Upper lobe of right lung (tissue), 1 donor: ENCODE measurements at regions not wholly inside any gene's neighbourhood (a gene's known extent, or its start where the extent isn't known, plus 50 kb on each side); places are given as distances from the start of the nearest gene placed in this dataset.

Experiments used
- ATAC-seq: fragments of 200-7000 bp; cut with Tn5 transposase; one replicate; pipeline ENCODE4 v1.9.1; 2020; ENCODE audit warnings: mild to moderate bottlenecking, moderate library complexity
- DNase-seq: peaks from one replicate; pipeline ENCODE4 v3.0.0-alpha.2; 2020
- H3K27ac ChIP-seq: fragments of 200-600 bp; one replicate; pipeline ENCODE4 v1.8.0; 2022
- H3K27me3 ChIP-seq: fragments of 200-600 bp; one replicate; pipeline ENCODE4 v1.8.0; 2022; ENCODE audit warnings: mild to moderate bottlenecking
- H3K36me3 ChIP-seq: fragments of 200-600 bp; one replicate; pipeline ENCODE4 v1.8.0; 2022
- H3K4me1 ChIP-seq: fragments of 200-600 bp; one replicate; pipeline ENCODE4 v1.8.0; 2022
- H3K4me3 ChIP-seq: fragments of 200-600 bp; one replicate; pipeline ENCODE4 v1.8.0; 2022; ENCODE audit warnings: mild to moderate bottlenecking
- H3K9me3 ChIP-seq: fragments of 200-600 bp; one replicate; pipeline ENCODE4 v1.8.0; 2022
- CTCF ChIP-seq: fragments of 200-600 bp; IDR thresholded peaks from one replicate; pipeline ENCODE4 v1.8.0; 2022; ENCODE audit warnings: antibody characterized with exemption
- intact Hi-C: fragments of 100-400 bp; cut with DNase I; formaldehyde crosslinking; loops from one replicate; pipeline ENCODE4 v1.11.0; 2022
- donor health status: DM: no; HTN: yes; CAD: no; lungs with severe emphysema.

- Histone ChIP-seq H3K4me3 (no peak overlapping the region), H3K27me3 (no peaks in the 10 kb centered on the region), H3K27ac (no peak overlapping the region), H3K36me3 (no peaks in the 10 kb centered on the region), H3K4me1 (no peaks in the 10 kb centered on the region), H3K9me3 (no peaks in the 10 kb centered on the region)
- intact Hi-C loops: no loop called here
- ATAC-seq: no peak
- no peak for TF ChIP-seq CTCF
- DNase-seq: no peak
These were observed 296.9 kb upstream of the SOX5 start for GRCh38 chr12:24246376-24246775.

GRCh38 chr12:24244801-24245200 is 295.3 kb upstream of the SOX5 start:
- H3K4me3 ChIP-seq: no peak overlapping the region
- TF ChIP-seq CTCF: no peak
- no peak overlapping the region for H3K27ac ChIP-seq
- no peak for ATAC-seq
- no peaks in the 10 kb centered on the region for H3K9me3 ChIP-seq
- no peak for DNase-seq
- H3K4me1 ChIP-seq: no peaks in the 10 kb centered on the region
- intact Hi-C loops: no loop called here
- H3K36me3 ChIP-seq: no peaks in the 10 kb centered on the region
- no peaks in the 10 kb centered on the region for H3K27me3 ChIP-seq

GRCh38 chr12:24244231-24244630 is 294.8 kb upstream of the SOX5 start:
- TF ChIP-seq CTCF: no peak
- intact Hi-C loops: no loop called here
- Histone ChIP-seq H3K27me3 (no peaks in the 10 kb centered on the region), H3K27ac (no peak overlapping the region), H3K4me1 (no peaks in the 10 kb centered on the region), H3K4me3 (no peak overlapping the region), H3K9me3 (no peaks in the 10 kb centered on the region), H3K36me3 (no peaks in the 10 kb centered on the region)
- no peak for ATAC-seq
- DNase-seq: no peak

GRCh38 chr12:24240707-24241106 is 291.2 kb upstream of the SOX5 start:
- H3K27ac ChIP-seq: no peak overlapping the region
- H3K27me3 ChIP-seq: no peaks in the 10 kb centered on the region
- ATAC-seq (no peak), DNase-seq (no peak)
- no peak overlapping the region for H3K4me3 ChIP-seq
- no peaks in the 10 kb centered on the region for H3K4me1 ChIP-seq
- intact Hi-C loops: no loop called here
- TF ChIP-seq CTCF: no peak
- H3K9me3 ChIP-seq: no peaks in the 10 kb centered on the region
- no peaks in the 10 kb centered on the region for H3K36me3 ChIP-seq

GRCh38 chr12:24233519-24234246 is 284.2 kb upstream of the SOX5 start:
- DNase-seq (no peak), ATAC-seq (no peak)
- no peaks in the 10 kb centered on the region for H3K4me1 ChIP-seq

More at GRCh38 chr12:24233519-24234246, 284.2 kb upstream of the SOX5 start:
- intact Hi-C loops: no loop called here
- H3K4me3 ChIP-seq: no peak overlapping the region
- TF ChIP-seq CTCF: no peak
- no peak overlapping the region for H3K27ac ChIP-seq
- H3K36me3 ChIP-seq: no peaks in the 10 kb centered on the region
- H3K27me3 ChIP-seq: no peaks in the 10 kb centered on the region
- no peaks in the 10 kb centered on the region for H3K9me3 ChIP-seq
